H1 (cell line): ENCODE measurements at regions not wholly inside any gene's neighbourhood (a gene's known extent, or its start where the extent isn't known, plus 50 kb on each side); places are given as distances from the start of the nearest gene placed in this dataset.

ENCODE experiments used
- CTCF ChIA-PET: fragments of 300-600 bp; sonication (Branson Sonifier 250); formaldehyde crosslinking; loops from one replicate; lab custom pipeline; 2021; ENCODE audit not compliant: partially characterized antibody; lab: Charles Lee
- POLR2A ChIA-PET: fragments of 300-600 bp; sonication (Branson Sonifier 250); formaldehyde crosslinking; loops from one replicate; lab custom pipeline; 2021; ENCODE audit warnings: inconsistent platforms; ENCODE audit not compliant: partially characterized antibody; lab: Charles Lee
- DNase-seq, 2 experiments: peaks; one replicate each; pipeline versions ENCODE4 v3.0.0 to v3.0.0-alpha.2; 2010 to 2022; ENCODE audit warnings: low spot score in 2 of 2, low read depth in 1 of 2, mixed read lengths in 1 of 2
- FAIRE-seq: peaks from 2 replicates; lab custom pipeline; 2011; peaks lifted over from hg19 to GRCh38; lab: Jason Lieb, UNC
- H2AFZ ChIP-seq: 2 replicates; pipeline ENCODE4 v1.8.1; 2012; ENCODE audit warnings: low read length, inconsistent platforms
- H2AK5ac ChIP-seq: 2 replicates; pipeline ENCODE4 v1.6.1; 2013; ENCODE audit warnings: low read depth, low read length
- H2BK120ac ChIP-seq: replicated peaks from 2 replicates; pipeline ENCODE3; 2013; ENCODE audit warnings: low read depth, low read length, inconsistent platforms
- H2BK12ac ChIP-seq: 2 replicates; pipeline ENCODE4 v1.6.1; 2013; ENCODE audit warnings: low read depth, low read length
- H2BK15ac ChIP-seq: 2 replicates; pipeline ENCODE4 v1.6.1; 2013; ENCODE audit warnings: low read length
- H2BK20ac ChIP-seq: 2 replicates; pipeline ENCODE4 v1.6.1; 2013; ENCODE audit warnings: low read length
- H2BK5ac ChIP-seq: 2 replicates; pipeline ENCODE4 v1.6.1; 2013; ENCODE audit warnings: low read depth, low read length
- H3K14ac ChIP-seq: 2 replicates; pipeline ENCODE4 v1.6.1; 2013; ENCODE audit warnings: inconsistent platforms; ENCODE audit not compliant: insufficient read length
- H3K18ac ChIP-seq: 2 replicates; pipeline ENCODE4 v1.6.1; 2013; ENCODE audit warnings: low read length; ENCODE audit errors: extremely low read depth
- H3K23ac ChIP-seq: 2 replicates; pipeline ENCODE4 v1.6.1; 2013; ENCODE audit warnings: inconsistent platforms; ENCODE audit not compliant: insufficient read length
- H3K23me2 ChIP-seq: 2 replicates; pipeline ENCODE4 v1.6.1; 2013; ENCODE audit warnings: low read depth, low read length
- H3K27ac ChIP-seq: 2 replicates; pipeline ENCODE4 v1.6.1; 2011; ENCODE audit warnings: low read depth, low read length, inconsistent platforms
- H3K27me3 ChIP-seq, 4 experiments: replicated peaks in 1 of 4; 1 replicate in 1 of 4; 2 replicates in 3 of 4; pipeline versions ENCODE4 v1.6.1 to v1.8.1; 2011 to 2013; ENCODE audit warnings: low read length in 3 of 4, mild to moderate bottlenecking in 3 of 4, inconsistent platforms in 2 of 4, mixed read lengths in 2 of 4, moderate library complexity in 1 of 4; ENCODE audit not compliant: control insufficient read depth in 3 of 4, insufficient read depth in 3 of 4; ENCODE audit errors: extremely low read depth in 1 of 4
- H3K36me3 ChIP-seq, 4 experiments: 2 replicates each; pipeline versions ENCODE4 v1.6.1 to v1.8.1; 2011 to 2013; ENCODE audit warnings: mild to moderate bottlenecking in 4 of 4, low read length in 3 of 4, moderate library complexity in 2 of 4, control low read depth in 1 of 4, inconsistent platforms in 1 of 4; ENCODE audit not compliant: insufficient read depth in 4 of 4, control insufficient read depth in 2 of 4
- H3K4ac ChIP-seq: replicated peaks from 2 replicates; pipeline ENCODE3; 2013; ENCODE audit warnings: low read length, low read depth, mixed read lengths, inconsistent platforms; ENCODE audit not compliant: insufficient read length
- H3K4me1 ChIP-seq, 4 experiments: replicated peaks in 1 of 4; 1 replicate in 1 of 4; 2 replicates in 3 of 4; pipeline versions ENCODE4 v1.6.1 to v1.8.1; 2011 to 2013; ENCODE audit warnings: low read length in 3 of 4, inconsistent platforms in 2 of 4, mixed read lengths in 1 of 4; ENCODE audit not compliant: insufficient read depth in 4 of 4, control insufficient read depth in 3 of 4
- H3K4me2 ChIP-seq, 2 experiments: 2 replicates each; pipeline versions ENCODE4 v1.6.1 to v1.8.1; 2011 to 2013; ENCODE audit warnings: low read depth in 2 of 2, low read length in 2 of 2, control low read depth in 1 of 2, inconsistent platforms in 1 of 2, mild to moderate bottlenecking in 1 of 2; ENCODE audit not compliant: insufficient read depth in 1 of 2
- H3K4me3 ChIP-seq, 4 experiments: fragments of 200-600, 300-600 bp in 1 of 4; sonication (generic), shearing (Covaris generic), sonication (Bioruptor Twin) in 1 of 4; 2 replicates each; pipeline versions ENCODE4 v1.5.1 to v1.8.1; 2011 to 2016; ENCODE audit warnings: low read length in 4 of 4, low read depth in 3 of 4, control low read depth in 2 of 4, inconsistent platforms in 2 of 4, mild to moderate bottlenecking in 2 of 4, mixed read lengths in 1 of 4, moderate library complexity in 1 of 4; ENCODE audit not compliant: insufficient read depth in 2 of 4; ENCODE audit errors: extremely low read depth in 1 of 4
- H3K56ac ChIP-seq: replicated peaks from 2 replicates; pipeline ENCODE3; 2013; ENCODE audit warnings: low read depth, mild to moderate bottlenecking, mixed read lengths, low read length, inconsistent platforms; ENCODE audit not compliant: insufficient read length
- H3K79me1 ChIP-seq: 2 replicates; pipeline ENCODE4 v1.6.1; 2013; ENCODE audit warnings: low read depth, low read length, control low read depth
- H3K79me2 ChIP-seq, 2 experiments: 2 replicates each; pipeline versions ENCODE4 v1.6.1 to v1.8.1; 2012 to 2013; ENCODE audit warnings: low read length in 2 of 2, mild to moderate bottlenecking in 2 of 2, inconsistent platforms in 1 of 2; ENCODE audit not compliant: insufficient read depth in 2 of 2, control insufficient read depth in 1 of 2
- H3K9ac ChIP-seq, 4 experiments: replicated peaks in 1 of 4; 1 replicate in 1 of 4; 2 replicates in 3 of 4; pipeline versions ENCODE4 v1.6.1 to v1.8.1; 2011 to 2013; ENCODE audit warnings: low read depth in 3 of 4, low read length in 3 of 4, control low read depth in 2 of 4, mild to moderate bottlenecking in 2 of 4, moderate library complexity in 2 of 4, inconsistent platforms in 1 of 4; ENCODE audit errors: extremely low read depth in 1 of 4
- H3K9me3 ChIP-seq, 2 experiments: 2 replicates each; pipeline versions ENCODE4 v1.6.1 to v1.8.1; 2012 to 2013; ENCODE audit warnings: mild to moderate bottlenecking in 2 of 2, moderate library complexity in 2 of 2, control low read depth in 1 of 2, inconsistent platforms in 1 of 2, low read depth in 1 of 2, low read length in 1 of 2, mixed read lengths in 1 of 2; ENCODE audit not compliant: insufficient read depth in 2 of 2
- H4K20me1 ChIP-seq, 2 experiments: replicated peaks in 1 of 2; 2 replicates each; pipeline versions ENCODE3 to v1.8.1; 2011 to 2013; ENCODE audit warnings: inconsistent platforms in 2 of 2, low read length in 2 of 2, mild to moderate bottlenecking in 1 of 2; ENCODE audit not compliant: insufficient read depth in 2 of 2, control insufficient read depth in 1 of 2
- H4K5ac ChIP-seq: 2 replicates; pipeline ENCODE4 v1.6.1; 2013; ENCODE audit warnings: low read length, low read depth, mixed read lengths, inconsistent platforms; ENCODE audit not compliant: insufficient read length
- H4K8ac ChIP-seq: 2 replicates; pipeline ENCODE4 v1.8.0; 2013; ENCODE audit warnings: mild to moderate bottlenecking, moderate library complexity, low read length, inconsistent platforms; ENCODE audit not compliant: insufficient read depth; ENCODE audit errors: extremely low read depth
- H4K91ac ChIP-seq: replicated peaks from 2 replicates; pipeline ENCODE3; 2013; ENCODE audit warnings: low read length, mixed read lengths, inconsistent platforms; ENCODE audit not compliant: insufficient read length
- CREB1 ChIP-seq: IDR thresholded peaks from 2 replicates; pipeline ENCODE4 v1.6.1; 2012; ENCODE audit warnings: inconsistent platforms
- KDM1A ChIP-seq: fragments of 200-600, 300-600 bp; sonication (generic); IDR thresholded peaks from 2 replicates; pipeline ENCODE4 v1.7.1; 2016; ENCODE audit warnings: mild to moderate bottlenecking, low read length, borderline replicate concordance
- WGBS, 2 experiments: shearing (Covaris generic) in 1 of 2; methylation state at CpG; one replicate each; pipeline versions ENCODE4 v1.1.6 to v1.1.7; 2013 to 2015; ENCODE audit warnings: low lambda C conversion rate in 2 of 2, mixed read lengths in 2 of 2, inconsistent platforms in 1 of 2, low coverage in 1 of 2, missing lambda C conversion rate in 1 of 2; ENCODE audit not compliant: insufficient replicate concordance in 2 of 2, insufficient coverage in 1 of 2, insufficient read length in 1 of 2; ENCODE audit errors: extremely low coverage in 1 of 2, missing lambda C conversion rate in 1 of 2; 5-methylcytosine and 5-hydroxymethylcytosine counted together

- peak in 1 of 2 experiments; percentile 14 for DNase-seq
Measured at GRCh38 chr1:29642519-29642918, 406.2 kb downstream of the PTPRU start.

More at GRCh38 chr1:29642519-29642918, 406.2 kb downstream of the PTPRU start:
- FAIRE-seq, result no peak
- no peak overlapping the region for H2BK5ac ChIP-seq
- POLR2A ChIA-PET, result no interaction called here
- H3K56ac ChIP-seq, result no peak overlapping the region
- H3K4me1 ChIP-seq, result no peaks in the 10 kb centered on the region
- TF ChIP-seq KDM1A, result peak; percentile 85; the same call in 1 of the 2 replicates
- TF ChIP-seq CREB1, result no peak
- whole genome bisulfite sequencing, 2 experiments, result 89% methylated on average over 6 of the region's 6 CpGs; no CpG with 5 or more reads in 1 of the 2 experiments
- no peak overlapping the region for H2AFZ ChIP-seq
- no peak overlapping the region for H3K23ac ChIP-seq
- no peaks in the 10 kb centered on the region for H3K9me3 ChIP-seq
- no peak overlapping the region for H3K4me3 ChIP-seq
- no peaks in the 10 kb centered on the region for H3K23me2 ChIP-seq
- CTCF ChIA-PET, result interaction anchor here (2.0 to 3.7 kb wide), 3 partner anchors 9 to 13 kb away, joined by 7 to 26 read pairs (median 10); no protein-coding TSS in a partner anchor
- H3K18ac ChIP-seq, result no peak overlapping the region
- H2AK5ac ChIP-seq, result no peak overlapping the region
- H4K91ac ChIP-seq, result no peak overlapping the region
- no peak overlapping the region for H3K4ac ChIP-seq
- H3K79me2 ChIP-seq, result no peaks in the 10 kb centered on the region
- H3K14ac ChIP-seq, result no peak overlapping the region
- H2BK20ac ChIP-seq, result no peak overlapping the region
- H2BK15ac ChIP-seq, result no peak overlapping the region
- no peak overlapping the region for H2BK120ac ChIP-seq
- no peak overlapping the region for H3K27ac ChIP-seq
- no peaks in the 10 kb centered on the region for H3K27me3 ChIP-seq
- H3K36me3 ChIP-seq, result no peaks in the 10 kb centered on the region
- H4K5ac ChIP-seq, result no peak overlapping the region
- H4K8ac ChIP-seq, result no peak overlapping the region
- H4K20me1 ChIP-seq, result no peaks in the 10 kb centered on the region
- no peak overlapping the region for H2BK12ac ChIP-seq
- no peak overlapping the region for H3K4me2 ChIP-seq
- no peak overlapping the region for H3K9ac ChIP-seq
- H3K79me1 ChIP-seq, result no peaks in the 10 kb centered on the region
